Osteoblast (primary cell): ENCODE measurements at regions not wholly inside any gene's neighbourhood (a gene's known extent, or its start where the extent isn't known, plus 50 kb on each side); places are given as distances from the start of the nearest gene placed in this dataset.

Source experiments
- DNase-seq: peaks from one replicate; pipeline ENCODE4 v3.0.0; 2011; ENCODE audit warnings: low spot score, mixed read lengths; ENCODE audit not compliant: insufficient read length; ENCODE audit errors: missing footprints
- H2AFZ ChIP-seq: 2 replicates; pipeline ENCODE4 v1.6.0; 2011; ENCODE audit warnings: mild to moderate bottlenecking, low read length
- H3K27ac ChIP-seq: 2 replicates; pipeline ENCODE4 v1.5.1; 2011; ENCODE audit warnings: mild to moderate bottlenecking, low read depth, low read length, moderate library complexity
- H3K27me3 ChIP-seq: 2 replicates; pipeline ENCODE4 v1.6.0; 2012; ENCODE audit warnings: mild to moderate bottlenecking, control low read depth, inconsistent platforms, low read length, moderate library complexity; ENCODE audit not compliant: insufficient read depth
- H3K36me3 ChIP-seq: 2 replicates; pipeline ENCODE4 v1.5.1; 2011; ENCODE audit warnings: mild to moderate bottlenecking, low read length, control low read depth, moderate library complexity; ENCODE audit not compliant: insufficient read depth
- H3K4me1 ChIP-seq: 2 replicates; pipeline ENCODE4 v1.5.1; 2011; ENCODE audit warnings: mild to moderate bottlenecking, low read length, control low read depth, moderate library complexity; ENCODE audit not compliant: insufficient read depth
- H3K4me2 ChIP-seq: 2 replicates; pipeline ENCODE4 v1.6.0; 2011; ENCODE audit warnings: mild to moderate bottlenecking, low read length; ENCODE audit not compliant: insufficient read depth
- H3K4me3 ChIP-seq: fragments of 200-600 bp; sonication (generic); 3 replicates; pipeline ENCODE4 v1.5.1; 2012; ENCODE audit warnings: mild to moderate bottlenecking, low read length, inconsistent platforms; ENCODE audit not compliant: insufficient read depth
- H3K79me2 ChIP-seq: 2 replicates; pipeline ENCODE4 v1.6.0; 2012; ENCODE audit warnings: mild to moderate bottlenecking, low read length, control low read depth, inconsistent platforms; ENCODE audit not compliant: insufficient read depth
- H3K9me3 ChIP-seq: 2 replicates; pipeline ENCODE4 v1.5.1; 2011; ENCODE audit warnings: low read depth, low read length, control low read depth
- H4K20me1 ChIP-seq: 2 replicates; pipeline ENCODE4 v1.6.0; 2012; ENCODE audit warnings: mild to moderate bottlenecking, low read length, control low read depth; ENCODE audit not compliant: insufficient read depth
- CTCF ChIP-seq: IDR thresholded peaks from 2 replicates; pipeline ENCODE4 v1.5.1; 2011; ENCODE audit warnings: mild to moderate bottlenecking, low read depth, low read length, moderate library complexity; ENCODE audit errors: extremely low read depth

- Histone ChIP-seq H3K4me2 (no peak overlapping the region), H3K9me3 (no peaks in the 10 kb centered on the region), H3K4me3 (no peak overlapping the region), H4K20me1 (no peaks in the 10 kb centered on the region), H3K36me3 (no peaks in the 10 kb centered on the region), H3K4me1 (no peaks in the 10 kb centered on the region), H2AFZ (no peak overlapping the region), H3K27ac (no peak overlapping the region), H3K79me2 (no peaks in the 10 kb centered on the region), H3K27me3 (no peaks in the 10 kb centered on the region)
- TF ChIP-seq CTCF, result no peak
- DNase-seq, result no peak
These were observed 86.2 kb upstream of the F13A1 start for GRCh38 chr6:6406715-6407070.

GRCh38 chr6:6407071-6407741, 86.7 kb upstream of the F13A1 start:
- TF ChIP-seq CTCF, result no peak
- Histone ChIP-seq H2AFZ (no peak overlapping the region), H4K20me1 (no peaks in the 10 kb centered on the region), H3K4me3 (no peak overlapping the region), H3K4me1 (no peaks in the 10 kb centered on the region), H3K9me3 (no peaks in the 10 kb centered on the region), H3K4me2 (no peak overlapping the region), H3K36me3 (no peaks in the 10 kb centered on the region), H3K79me2 (no peaks in the 10 kb centered on the region), H3K27ac (no peak overlapping the region), H3K27me3 (no peaks in the 10 kb centered on the region)
- DNase-seq, result no peak

- Histone ChIP-seq H3K36me3 (no peaks in the 10 kb centered on the region), H3K4me3 (no peak overlapping the region), H3K27me3 (no peaks in the 10 kb centered on the region), H2AFZ (no peak overlapping the region), H3K9me3 (no peaks in the 10 kb centered on the region), H4K20me1 (no peaks in the 10 kb centered on the region), H3K4me1 (no peaks in the 10 kb centered on the region), H3K79me2 (no peaks in the 10 kb centered on the region), H3K27ac (no peak overlapping the region), H3K4me2 (no peak overlapping the region)
- no peak for DNase-seq
- TF ChIP-seq CTCF, result no peak
These were observed 89.1 kb upstream of the F13A1 start for GRCh38 chr6:6409397-6410030.

- Histone ChIP-seq H3K4me2 (no peak overlapping the region), H3K9me3 (no peaks in the 10 kb centered on the region), H3K27me3 (no peaks in the 10 kb centered on the region), H3K4me1 (no peaks in the 10 kb centered on the region), H2AFZ (no peak overlapping the region), H4K20me1 (no peaks in the 10 kb centered on the region), H3K36me3 (no peaks in the 10 kb centered on the region), H3K4me3 (no peak overlapping the region), H3K27ac (no peak overlapping the region), H3K79me2 (no peaks in the 10 kb centered on the region)
- no peak for DNase-seq
- TF ChIP-seq CTCF, result no peak
These were observed 90.7 kb upstream of the F13A1 start for GRCh38 chr6:6411115-6411514.
